GM21390 (cell line): ENCODE measurements at regions not wholly inside any gene's neighbourhood (a gene's known extent, or its start where the extent isn't known, plus 50 kb on each side); places are given as distances from the start of the nearest gene placed in this dataset.

Experiments used
- ATAC-seq: cut with Tn5 transposase; IDR thresholded peaks from one replicate; pipeline ENCODE4 v1.9.1; 2021; ENCODE audit not compliant: unreplicated experiment

DNA sequence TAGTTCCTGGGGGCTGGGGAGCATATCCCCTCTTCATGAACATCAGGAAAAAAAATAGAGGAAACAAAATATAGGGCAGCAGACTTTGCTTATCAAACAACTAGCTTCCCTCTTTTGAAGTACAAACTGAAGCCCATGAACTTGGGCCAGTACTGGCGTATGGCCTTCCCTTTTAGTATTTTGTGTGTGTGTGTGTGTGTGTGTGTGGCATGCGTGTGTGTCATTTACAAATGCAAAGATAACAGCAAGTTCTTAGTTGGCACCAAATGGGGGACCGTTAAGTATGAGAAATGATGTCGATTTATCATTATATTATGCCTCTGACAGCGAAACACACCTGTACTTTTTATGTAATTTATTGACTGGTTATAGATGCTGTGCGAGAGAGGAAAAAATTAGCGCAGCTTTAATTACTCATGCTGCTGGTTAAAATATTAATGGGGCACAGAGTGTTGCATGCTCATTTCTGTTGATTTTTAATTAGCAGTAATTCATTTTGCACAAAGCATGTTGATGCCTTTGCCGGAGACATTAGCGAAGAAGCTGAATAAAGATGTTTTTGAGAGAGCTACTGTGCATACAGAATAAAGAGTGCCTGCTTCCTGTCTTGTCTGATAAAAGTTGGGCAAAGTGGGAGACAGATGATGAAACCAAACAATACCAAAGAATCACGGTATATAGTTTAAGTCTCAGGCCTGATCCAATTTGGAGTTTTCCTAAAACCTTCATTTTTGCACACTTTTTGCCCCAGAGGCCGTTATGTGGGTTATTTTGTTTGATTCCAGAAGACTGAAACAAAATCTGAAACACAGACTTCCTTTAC is 297.1 kb downstream of the SATB1 start:
- no peak for ATAC-seq

GRCh38 chr3:18127174-18127858 is 297.8 kb downstream of the SATB1 start:
- ATAC-seq, result peak; percentile 95

DNA sequence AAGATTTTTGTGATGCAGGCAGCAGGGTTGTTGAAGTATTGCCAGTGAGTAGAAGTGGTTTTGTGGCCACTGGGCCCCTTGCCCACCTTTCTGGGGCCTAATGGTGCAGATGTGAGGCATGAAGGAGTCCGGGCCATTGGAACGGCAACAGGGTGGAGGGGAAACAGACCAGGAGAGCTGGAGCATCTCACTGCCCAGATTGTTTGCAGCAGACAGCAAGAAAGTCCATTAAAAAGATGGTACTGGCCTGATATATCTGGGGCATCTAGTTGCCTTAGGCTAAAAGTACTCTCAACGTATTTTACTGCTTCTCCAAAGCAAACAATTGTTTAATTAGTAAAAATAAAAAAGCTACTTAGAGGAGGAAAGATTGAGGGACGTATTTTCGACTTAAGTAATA is 298.4 kb downstream of the SATB1 start:
- ATAC-seq, result no peak

- no peak for ATAC-seq
These were observed 300.6 kb downstream of the SATB1 start for GRCh38 chr3:18124501-18124900.

DNA sequence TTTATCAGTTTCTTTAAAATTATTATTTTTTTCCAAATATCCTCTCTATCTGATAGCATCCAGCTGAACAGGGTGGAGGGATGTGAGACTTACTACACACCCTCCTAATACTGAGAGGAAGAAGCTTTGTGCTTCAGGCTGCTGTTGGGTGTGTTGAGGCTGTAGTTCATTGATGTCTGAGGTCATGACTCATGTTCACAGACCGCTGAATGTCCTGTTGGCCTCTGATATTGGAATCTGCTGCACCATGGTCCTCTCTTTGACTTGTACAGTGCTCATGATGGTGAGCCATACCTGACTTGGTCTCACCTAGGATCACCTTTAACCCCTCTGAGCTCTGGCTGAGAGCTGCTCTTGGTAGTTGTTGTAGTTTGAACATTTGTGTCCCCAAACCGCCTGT is 302.9 kb downstream of the SATB1 start:
- ATAC-seq, result no peak

DNA sequence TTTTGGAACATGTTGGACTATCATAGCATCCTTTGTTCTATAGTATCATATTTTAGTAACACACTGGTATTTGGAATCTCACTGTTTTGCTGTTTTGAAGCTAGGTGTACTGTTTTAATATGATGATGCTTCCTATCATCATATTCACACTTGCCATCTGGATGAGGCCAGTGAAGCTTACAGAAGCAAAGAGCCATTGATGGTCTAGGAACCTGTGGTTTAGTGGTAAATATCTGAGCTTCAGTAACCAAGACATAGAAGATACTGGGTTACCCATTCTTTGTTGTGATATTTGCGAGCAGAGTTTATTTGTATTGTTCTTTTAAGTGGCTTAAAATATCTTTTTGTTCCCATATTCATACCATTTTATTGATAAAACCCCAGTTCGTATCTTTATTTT is 304.1 kb downstream of the SATB1 start:
- ATAC-seq, result no peak

- no peak for ATAC-seq
These were observed 305.3 kb downstream of the SATB1 start for GRCh38 chr3:18119866-18120265.

DNA sequence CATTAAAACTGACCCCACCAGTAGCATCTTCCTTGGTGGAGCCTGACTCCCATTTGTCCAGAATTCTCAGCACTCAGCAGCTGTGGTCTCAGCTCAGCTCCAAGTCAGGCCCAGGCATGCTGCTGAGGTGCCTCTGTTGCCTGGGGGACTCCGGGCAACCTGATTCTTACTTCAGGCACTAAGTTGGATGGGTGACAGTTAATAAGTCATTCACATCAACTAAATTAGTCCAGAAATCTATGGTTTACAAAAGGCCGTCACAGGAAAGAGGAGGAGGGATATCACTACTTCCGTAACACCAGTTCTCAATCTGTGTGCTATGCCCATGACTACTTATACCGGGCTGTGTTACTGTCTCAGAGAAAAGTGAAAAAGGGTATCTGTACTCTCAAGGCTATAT is 310.2 kb downstream of the SATB1 start:
- ATAC-seq, result no peak

- ATAC-seq, result no peak
These were observed 311.7 kb downstream of the SATB1 start for GRCh38 chr3:18113417-18113816.

GRCh38 chr3:18112674-18113375 is 312.3 kb downstream of the SATB1 start:
- ATAC-seq, result no peak

DNA sequence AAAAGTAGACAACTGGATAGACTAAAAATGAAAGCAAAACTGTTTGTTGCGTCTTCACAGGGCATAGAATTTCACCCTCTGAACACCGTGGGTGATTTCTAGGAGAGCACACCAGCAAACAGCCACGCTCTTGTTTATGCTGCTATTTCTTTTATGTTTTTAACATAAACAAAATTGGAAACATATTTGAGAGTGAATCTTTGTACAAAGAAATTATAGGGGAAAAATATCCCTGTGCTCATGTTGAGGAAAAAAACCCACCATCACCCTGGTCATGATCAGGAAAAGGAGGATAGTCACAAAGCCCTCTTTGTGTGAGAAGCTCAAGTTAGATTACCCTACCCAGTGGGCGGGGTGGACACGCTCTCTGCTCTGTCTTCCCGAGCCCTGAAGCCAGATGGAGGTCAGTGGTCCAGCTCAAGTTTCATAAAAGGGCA is 313.3 kb downstream of the SATB1 start:
- peak; percentile 92 for ATAC-seq

DNA sequence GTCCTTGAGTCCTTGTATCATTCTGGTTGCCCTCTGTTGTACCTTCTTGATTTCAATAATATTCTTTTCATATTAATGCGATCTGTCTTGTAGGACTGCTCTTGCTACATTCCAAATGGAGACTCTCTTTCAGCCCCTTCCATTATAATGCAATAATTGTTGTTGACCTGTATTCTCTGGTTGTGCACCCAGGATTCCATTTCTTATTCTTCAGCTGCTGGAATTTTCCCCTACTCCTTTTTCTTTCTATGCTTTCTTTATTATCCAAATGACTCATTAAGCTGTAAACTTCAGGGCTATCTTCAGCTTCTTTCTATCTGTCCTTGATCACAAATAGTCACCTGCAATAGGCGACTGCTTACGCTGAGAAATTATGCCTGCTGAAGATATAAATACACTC is 321.5 kb downstream of the SATB1 start:
- no peak for ATAC-seq

GRCh38 chr3:18100121-18100520 is 325.0 kb downstream of the SATB1 start:
- ATAC-seq, result no peak

DNA sequence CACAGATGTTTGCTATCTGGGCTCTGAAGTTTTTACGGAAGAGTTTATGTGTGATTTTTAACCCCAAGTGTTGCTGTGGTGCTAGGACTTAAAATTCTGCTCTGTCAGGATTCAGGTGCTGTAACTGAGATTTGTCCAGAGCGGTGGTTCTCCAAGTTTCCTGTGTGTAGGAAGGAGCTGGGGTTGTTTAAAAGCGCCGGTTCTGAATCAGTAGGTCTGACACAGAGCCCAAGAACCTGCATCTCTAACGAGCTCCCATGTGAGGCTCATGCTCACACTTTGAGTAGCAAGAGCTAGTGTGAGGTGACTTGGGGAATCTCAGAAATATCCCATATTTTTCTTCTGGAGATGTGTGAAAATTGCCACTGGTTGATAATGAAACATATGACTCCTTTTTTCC is 325.5 kb downstream of the SATB1 start:
- ATAC-seq, result no peak

DNA sequence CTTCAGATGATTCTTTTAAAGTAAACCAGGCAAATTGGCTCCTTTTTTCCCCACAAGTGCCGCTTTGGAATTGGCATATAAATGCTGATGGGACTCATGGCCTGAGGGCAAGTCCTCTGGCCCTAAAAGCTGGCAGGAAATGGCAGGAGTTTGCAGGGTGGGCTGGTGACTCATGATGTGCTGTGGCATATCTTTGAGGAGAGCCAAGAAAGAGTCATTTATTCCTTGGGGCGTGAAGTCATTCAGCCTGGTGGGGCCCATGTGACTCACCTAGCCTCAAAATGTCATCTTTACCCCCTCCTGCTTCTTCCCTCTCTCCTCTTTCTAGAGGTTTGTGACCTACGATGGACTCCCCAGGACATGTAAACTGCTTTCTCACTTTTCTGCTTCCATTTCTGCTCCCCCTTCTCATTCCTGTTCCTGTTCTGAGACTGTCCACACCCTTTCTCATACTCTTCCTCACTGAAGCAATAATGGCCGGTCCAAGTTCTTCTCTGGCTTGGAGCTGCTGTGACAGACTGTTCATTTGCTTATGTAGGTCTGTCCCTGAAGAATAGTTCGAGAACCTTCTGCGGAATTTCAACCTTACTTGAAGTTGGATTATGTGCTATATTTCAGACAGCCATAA is 326.1 kb downstream of the SATB1 start:
- ATAC-seq, result no peak

DNA sequence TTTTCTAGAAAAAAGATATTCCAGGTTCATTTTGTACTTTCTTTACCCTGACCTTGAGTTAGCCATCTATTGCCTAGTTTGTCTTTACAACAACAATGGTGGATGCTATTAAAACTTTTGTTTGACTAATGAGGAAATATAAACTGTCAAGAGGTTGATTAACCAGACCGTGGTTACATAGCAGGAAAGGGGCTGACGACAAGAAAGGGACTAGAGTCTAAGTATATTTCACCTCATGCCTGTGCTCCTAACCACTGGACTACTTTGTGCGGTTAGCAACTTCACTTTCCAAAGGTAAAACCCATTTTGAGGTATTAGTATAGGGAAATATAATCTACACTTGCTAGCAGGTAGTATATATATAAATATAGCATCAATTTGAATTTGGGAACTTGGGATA is 327.1 kb downstream of the SATB1 start:
- ATAC-seq, result no peak

DNA sequence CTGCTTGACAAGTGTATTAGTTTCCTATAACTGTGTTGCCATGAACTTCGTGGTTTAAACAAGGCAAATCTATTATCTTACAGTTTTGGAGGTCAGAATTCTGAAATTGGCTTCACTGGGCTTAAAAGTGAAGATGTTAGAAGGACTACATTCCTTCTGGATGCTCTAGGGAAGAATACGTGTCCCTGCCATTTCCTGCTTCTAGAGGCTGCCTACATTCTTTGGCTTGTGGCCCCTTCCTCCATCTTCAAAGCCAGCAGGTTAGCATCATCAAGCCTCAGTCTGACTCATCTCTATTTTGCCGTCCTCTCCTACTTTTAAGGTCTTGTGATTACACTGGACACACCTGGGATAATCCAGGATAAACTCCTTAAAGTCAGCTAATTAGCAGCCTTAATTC is 327.7 kb downstream of the SATB1 start:
- ATAC-seq, result no peak

GRCh38 chr3:18092726-18093125 is 332.4 kb downstream of the SATB1 start:
- no peak for ATAC-seq

GRCh38 chr3:18090377-18090776 is 334.8 kb downstream of the SATB1 start:
- no peak for ATAC-seq

- ATAC-seq, result no peak
These were observed 337.2 kb downstream of the SATB1 start for GRCh38 chr3:18087988-18088387.

GRCh38 chr3:18086760-18087159 is 338.4 kb downstream of the SATB1 start:
- no peak for ATAC-seq
